ENCODE measurements at regions not wholly inside any gene's neighbourhood (a gene's known extent, or its start where the extent isn't known, plus 50 kb on each side); places are given as distances from the start of the nearest gene placed in this dataset.
"Not testable (repeated sequence)": the region's sequence is repeated elsewhere in the genome, so short reads cannot be mapped to it uniquely, and the experiment has no call there.

DNA sequence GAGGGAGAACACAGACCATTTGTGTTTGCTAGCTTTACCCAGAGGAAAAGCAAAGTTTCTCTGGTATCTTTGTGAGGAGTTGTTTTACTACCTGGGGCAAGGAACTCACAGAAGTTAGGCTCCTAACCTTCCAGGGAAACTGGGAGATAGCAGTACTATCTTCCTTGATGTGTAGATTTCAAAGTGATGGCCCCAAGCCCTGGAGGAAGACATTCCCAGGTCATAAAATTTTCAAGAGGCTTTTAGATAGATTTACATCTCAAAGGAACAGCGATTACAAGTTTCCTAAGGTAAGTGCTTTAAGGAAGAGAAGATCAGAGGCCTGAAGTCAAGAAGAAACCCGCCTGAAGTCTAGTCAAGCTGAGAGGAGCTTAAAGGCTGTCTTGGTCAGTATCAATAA is 1187.8 kb upstream of the TMEFF2 start:
- DNase-seq = no peak

DNA sequence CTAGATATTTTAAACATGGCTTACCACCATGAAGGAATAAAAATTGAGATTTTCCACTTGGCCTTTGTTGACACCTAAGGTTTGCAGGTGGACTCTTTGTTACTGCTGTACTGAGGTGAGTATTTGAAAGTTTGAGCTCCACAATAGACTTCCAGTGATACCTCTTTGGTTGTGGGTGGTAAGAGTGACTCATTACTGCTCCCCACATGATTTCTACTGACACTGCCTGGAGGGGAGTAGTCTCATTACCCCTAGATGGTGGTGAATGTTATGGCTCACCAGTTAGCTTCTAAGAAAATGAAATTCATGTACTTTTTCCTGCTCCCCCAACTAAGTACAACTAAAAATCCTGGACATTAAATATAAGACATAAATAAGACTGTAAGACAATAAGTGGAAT is 1183.1 kb upstream of the TMEFF2 start:
- no peak for DNase-seq

DNA sequence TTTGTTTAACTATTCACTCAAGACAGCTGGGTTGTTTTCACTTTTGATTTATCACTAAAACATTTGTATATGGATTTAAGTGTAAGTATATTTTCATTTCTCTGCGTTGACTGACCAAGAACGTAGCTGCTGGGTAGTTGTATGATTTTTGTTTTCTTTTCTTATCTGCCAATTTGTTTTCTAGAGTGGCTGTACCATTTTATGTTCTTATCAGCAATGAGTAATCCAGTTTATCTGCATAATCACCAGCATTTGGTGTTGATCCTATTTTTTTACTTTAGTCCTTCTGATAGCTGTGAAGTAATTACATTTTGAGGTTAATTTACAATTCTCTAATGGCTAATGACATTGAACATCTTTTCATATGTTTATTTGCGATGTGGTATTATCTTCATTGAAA is 1178.4 kb upstream of the TMEFF2 start:
- DNase-seq = no peak

DNA sequence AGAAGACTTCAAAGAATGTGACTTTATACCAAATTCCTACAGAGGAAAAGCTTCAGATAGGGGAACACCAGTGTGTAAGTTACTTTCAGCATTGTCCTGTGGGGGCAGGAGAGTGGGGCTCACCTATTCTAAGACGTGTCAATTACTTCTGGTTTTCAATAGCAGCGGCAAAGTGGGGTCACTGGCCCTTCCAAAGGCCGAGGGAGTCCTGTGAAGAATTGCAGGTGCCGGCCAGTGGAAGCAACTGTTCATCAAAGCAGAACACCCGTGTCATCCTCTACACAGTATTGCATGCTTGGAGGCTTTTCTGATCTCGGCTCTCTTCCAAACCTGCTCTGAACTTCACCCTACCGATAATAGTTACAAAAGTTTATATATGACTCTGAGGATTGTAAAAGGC is 1176.5 kb upstream of the TMEFF2 start:
- DNase-seq = no peak

DNA sequence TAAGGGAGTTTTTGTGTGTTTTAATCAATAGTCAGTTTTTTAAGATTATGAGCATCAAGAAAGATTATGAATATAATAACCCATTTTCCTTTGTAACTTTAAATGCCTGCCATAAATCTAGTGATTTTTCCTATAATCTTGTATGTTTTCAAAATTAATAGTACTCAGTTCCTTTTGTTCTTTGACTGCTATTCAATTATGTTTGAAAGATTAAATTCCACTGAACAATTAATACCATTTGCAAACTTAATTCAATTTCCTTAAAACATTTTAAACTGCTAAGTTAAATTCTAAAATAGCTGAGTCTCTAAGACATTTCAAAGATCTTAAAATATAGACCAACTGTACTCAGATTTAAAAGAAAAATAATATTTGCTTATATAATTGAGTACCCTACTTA is 1173.9 kb upstream of the TMEFF2 start:
- no peak for DNase-seq

GRCh38 chr2:193357508-193357907 is 1162.8 kb upstream of the TMEFF2 start:
- DNase-seq = no peak

- DNase-seq = not testable (repeated sequence)
Observed at GRCh38 chr2:193352665-193353242, 1158.0 kb upstream of the TMEFF2 start.

DNA sequence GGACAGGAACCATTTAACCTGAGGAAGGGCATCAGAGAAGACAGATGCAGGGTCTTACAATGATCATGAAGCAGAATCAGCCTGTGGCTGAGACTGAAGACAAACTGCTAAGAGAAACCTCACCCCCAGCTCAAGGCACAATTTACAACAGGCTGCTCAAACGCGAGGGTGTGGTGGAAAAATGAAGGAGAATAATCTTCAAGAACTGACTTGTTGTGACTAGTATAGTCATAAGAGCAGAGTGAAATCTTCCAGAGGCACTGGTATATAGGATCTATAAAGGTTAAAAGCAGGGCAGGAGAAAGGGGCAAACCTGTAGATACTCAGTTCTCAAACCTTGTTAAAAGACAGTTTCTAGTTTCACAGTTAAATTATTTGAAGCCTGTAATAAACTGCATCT is 1155.8 kb upstream of the TMEFF2 start:
- DNase-seq = no peak

DNA sequence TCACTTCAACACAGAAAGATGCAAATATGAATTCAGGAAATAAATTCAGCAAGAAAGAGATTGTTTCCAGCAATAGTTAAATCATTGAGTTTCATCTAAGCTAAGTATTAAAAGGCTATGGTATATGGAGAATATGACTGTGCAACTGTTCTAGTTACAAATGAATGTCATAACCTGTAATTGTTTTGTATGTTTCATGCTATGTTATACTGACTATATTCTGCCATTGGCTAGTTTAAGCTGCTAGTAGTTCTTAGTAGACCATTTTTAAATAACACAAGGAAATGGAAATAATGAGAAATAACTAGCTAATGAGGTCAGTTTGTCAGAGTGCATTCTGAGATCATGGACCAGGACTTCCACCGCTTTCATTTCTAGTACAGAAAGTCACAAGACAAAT is 1154.9 kb upstream of the TMEFF2 start:
- no peak for DNase-seq

- DNase-seq = no peak
Observed at GRCh38 chr2:193348055-193348454, 1153.3 kb upstream of the TMEFF2 start.

DNA sequence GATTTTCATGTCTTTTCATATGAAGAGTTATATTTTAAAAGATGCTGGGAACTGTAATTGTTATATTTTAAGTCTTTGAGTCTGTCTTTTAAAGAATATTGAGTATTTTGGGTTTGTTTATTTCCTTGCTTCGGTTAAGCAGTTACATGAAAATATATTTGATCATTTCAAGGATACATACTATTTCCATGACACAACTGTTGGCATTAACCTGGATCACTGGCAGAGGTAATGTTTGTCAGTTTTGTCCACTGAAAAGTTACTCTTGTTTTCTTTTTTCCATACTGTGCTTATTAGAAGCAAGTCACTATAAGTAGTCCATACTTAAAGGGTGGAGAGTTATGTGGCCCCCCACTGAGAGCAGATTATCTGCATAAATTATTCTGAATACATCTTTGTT is 1142.0 kb upstream of the TMEFF2 start:
- no peak for DNase-seq

DNA sequence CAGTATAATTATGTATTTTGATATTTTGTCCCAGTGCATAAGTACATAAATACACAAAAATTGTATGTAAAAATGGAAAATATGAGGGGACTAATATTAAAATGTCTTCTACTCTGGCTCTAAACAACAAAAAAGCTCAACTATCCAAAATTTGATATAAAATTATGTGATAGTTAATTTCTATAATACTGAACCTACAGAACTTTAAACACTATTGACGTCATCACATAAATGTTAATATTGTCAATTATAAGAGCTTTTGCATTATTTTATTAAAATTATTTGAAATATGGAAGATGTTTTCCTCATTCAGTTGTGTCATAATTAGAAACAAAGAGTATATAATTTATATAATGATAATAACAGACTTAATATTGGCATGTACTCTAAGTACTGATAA is 1139.7 kb upstream of the TMEFF2 start:
- no peak for DNase-seq

- no peak for DNase-seq
Observed at GRCh38 chr2:193333539-193333938, 1138.8 kb upstream of the TMEFF2 start.

- DNase-seq = no peak
Observed at GRCh38 chr2:193332941-193333340, 1138.2 kb upstream of the TMEFF2 start.

DNA sequence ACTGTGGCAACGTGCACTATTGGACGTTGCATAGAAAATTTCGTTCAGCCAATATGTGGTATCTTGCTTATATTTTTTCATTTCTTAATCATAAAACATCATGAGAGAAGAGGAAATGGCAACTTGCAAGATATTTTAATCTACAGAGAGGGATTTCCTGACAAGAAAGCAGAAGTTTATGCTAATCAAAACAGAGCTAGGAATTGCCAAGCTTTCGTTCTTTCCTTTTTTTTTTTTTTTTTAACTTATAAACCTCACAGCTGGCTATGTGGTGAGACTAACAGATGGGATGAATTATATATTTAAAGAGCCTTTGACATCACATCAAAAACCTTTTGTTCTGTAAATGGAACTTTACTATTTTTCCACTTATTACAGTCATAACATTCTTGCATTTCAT is 1136.9 kb upstream of the TMEFF2 start:
- no peak for DNase-seq

DNA sequence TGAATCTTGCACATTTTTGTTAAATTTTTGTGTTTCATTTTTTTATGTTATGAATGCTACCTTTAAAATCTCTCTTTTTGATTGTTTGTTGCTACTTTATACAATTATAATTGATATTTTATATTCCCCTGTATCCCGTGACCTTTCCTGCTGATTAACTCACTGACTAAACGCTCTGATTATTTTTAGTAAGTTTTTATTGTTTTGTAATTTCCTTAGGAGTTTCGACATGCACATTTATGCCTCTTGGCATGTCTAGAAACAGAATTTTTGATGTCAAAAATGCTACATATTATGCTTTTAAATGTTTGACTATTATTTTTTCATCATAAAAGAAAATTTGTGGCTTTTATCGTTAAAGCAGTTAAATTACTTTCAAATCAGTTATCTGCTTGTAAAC is 1131.6 kb upstream of the TMEFF2 start:
- no peak for DNase-seq

DNA sequence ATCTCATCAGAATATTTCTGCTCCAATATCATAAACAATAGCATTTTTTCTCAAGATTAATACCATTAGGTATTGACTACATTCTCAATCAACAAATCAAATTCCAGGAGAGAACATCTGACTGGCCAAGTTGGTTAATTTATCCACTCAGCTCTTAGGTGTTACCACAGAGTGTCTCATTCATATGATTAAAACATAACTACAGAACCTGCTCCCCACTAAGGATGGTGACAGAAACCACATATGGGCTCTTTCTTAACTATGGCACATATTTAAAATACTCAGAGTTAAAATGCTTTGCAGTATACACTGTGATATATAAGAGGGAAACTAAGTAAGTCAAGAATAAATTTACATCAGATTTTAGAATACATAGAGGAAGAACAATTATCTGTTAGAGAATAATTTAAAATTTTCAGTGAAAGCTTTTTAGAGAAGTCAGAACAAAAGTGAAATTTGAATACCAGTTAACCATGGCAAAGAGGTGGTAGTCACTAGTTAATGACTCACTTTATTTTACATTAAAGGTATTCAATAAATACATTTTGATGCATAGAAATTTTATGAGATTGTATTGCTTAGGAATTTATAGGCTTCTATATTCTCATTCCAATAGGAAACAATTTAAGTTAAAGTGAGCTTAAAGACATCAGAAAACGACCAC is 1120.8 kb upstream of the TMEFF2 start:
- DNase-seq = no peak

GRCh38 chr2:193303464-193303863 is 1108.7 kb upstream of the TMEFF2 start:
- DNase-seq = no peak

DNA sequence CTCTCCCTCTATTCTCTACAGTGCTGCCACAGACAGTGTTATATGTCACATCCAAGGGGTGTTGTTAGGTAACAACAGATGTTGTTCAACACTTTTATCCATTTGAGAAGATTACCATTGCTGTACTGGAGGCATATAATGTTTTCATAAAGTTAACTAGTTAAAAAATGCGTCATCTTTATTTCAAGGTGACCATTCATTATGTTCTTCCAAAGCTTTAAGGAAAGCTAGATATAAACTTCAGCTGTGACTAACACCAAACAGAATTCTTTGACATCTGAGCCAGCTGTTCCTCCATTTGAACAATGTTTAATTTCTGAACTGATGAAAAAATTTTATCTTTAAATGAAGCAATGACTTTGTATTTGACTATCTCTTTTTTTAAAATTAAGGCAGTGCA is 1099.6 kb upstream of the TMEFF2 start:
- DNase-seq = no peak

GRCh38 chr2:193279361-193279760 is 1084.6 kb upstream of the TMEFF2 start:
- no peak for DNase-seq

DNA sequence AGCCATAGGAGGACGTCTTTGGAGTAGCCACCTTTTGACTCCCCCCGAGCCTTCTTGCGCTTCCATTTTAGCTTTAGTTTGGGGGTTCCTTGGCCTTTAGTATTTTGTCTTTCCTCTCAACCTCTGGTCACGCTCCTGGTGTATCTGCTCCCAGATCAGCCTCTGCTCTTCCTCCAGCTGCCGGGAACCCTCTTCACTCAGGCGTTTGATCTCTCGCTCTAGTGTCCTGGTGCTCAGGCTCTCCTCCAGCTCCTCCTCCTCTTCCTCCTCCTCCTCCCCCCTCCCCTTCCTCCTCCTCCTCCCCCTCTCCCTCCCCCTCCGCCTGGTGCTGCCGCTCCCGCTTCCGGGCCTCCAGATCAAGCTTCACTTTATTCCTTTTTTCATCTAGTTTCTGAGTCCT is 1082.3 kb upstream of the TMEFF2 start:
- no peak for DNase-seq

- no peak for DNase-seq
Observed at GRCh38 chr2:193276560-193276959, 1081.8 kb upstream of the TMEFF2 start.

DNA sequence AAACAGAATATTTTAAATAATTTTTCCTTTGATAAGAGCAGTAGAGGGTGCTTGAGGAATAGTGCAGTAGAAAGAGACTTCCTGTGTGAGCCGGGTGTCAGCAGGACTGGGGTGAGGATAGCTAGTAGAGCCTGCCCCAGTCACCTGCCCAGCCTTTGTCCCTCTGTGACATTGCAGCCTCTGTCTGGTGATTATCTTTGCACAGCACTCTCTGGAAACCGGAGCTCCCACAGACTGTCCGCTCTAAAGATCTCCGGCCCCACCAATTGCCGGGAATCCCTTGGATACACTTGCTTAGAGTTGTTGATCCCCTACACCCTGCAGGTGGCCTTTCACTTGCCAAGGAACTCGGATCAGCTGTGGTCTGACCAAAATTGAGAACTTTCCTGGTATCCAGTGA is 1081.3 kb upstream of the TMEFF2 start:
- no peak for DNase-seq

DNA sequence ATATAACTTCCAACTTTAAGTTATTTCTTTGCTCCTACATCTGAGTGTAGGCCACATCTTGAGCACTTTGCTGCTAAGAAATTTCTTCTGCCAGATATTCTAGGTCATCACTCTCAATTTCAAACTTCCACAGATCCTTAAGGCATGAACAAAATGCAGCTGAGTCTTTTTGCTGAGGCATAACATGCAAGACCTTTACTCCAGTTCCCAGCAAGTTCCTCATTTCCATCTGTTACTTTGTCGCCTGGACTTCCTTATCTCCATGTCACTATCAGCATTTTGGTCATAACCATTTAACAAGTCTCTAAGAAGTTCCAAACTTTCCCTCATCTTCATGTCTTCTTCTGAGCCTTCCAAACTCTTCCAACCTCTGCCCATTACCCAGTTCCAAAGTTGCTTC is 1077.3 kb upstream of the TMEFF2 start:
- no peak for DNase-seq

GRCh38 chr2:193270816-193271215 is 1076.1 kb upstream of the TMEFF2 start:
- no peak for DNase-seq
